ENCODE measurements at regions not wholly inside any gene's neighbourhood (a gene's known extent, or its start where the extent isn't known, plus 50 kb on each side); places are given as distances from the start of the nearest gene placed in this dataset.

DNA sequence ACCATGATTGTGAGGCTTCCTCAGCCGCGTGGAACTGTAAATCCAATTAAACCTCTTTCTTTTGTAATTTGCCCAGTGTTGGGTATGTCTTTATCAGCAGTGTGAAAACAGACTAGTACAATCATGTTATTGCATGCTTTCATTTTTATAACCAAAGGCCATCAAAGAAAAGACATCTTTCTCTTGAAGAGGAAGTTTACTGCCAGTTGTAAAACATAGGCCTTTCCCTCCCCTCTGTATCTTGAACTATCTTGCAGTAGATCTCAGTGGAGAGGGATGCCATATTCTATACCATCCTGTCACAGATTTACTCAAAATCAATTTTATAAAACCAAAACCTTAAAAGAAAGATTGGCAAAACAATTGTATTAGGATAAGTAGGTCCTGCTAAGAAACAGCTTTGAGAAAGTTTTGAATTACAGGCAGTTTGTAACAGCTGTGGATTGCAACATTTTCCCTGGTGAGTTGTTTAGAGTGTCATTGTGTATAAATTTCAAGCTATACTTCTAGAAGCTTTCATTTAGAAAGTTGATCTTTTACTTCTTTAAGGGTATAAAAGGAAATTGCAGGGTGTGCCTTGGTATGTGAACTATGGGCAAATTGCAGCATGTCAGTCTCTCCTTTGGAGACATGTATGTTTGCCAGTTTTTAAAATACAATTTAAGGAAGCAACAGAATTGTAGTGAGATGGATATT lies 128.0 kb downstream of the ATP23 start:
- peak; percentile 71 for DNase-seq (ENCODE audit: low read depth)
- TF ChIP-seq, protein P1, sequence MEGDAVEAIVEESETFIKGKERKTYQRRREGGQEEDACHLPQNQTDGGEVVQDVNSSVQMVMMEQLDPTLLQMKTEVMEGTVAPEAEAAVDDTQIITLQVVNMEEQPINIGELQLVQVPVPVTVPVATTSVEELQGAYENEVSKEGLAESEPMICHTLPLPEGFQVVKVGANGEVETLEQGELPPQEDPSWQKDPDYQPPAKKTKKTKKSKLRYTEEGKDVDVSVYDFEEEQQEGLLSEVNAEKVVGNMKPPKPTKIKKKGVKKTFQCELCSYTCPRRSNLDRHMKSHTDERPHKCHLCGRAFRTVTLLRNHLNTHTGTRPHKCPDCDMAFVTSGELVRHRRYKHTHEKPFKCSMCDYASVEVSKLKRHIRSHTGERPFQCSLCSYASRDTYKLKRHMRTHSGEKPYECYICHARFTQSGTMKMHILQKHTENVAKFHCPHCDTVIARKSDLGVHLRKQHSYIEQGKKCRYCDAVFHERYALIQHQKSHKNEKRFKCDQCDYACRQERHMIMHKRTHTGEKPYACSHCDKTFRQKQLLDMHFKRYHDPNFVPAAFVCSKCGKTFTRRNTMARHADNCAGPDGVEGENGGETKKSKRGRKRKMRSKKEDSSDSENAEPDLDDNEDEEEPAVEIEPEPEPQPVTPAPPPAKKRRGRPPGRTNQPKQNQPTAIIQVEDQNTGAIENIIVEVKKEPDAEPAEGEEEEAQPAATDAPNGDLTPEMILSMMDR (conservative IDR thresholded peaks at IDR 0.05; ENCODE audit: low read depth, low read length): no peak
- H3K4me3 ChIP-seq (ENCODE audit: low read depth, low read length): no peak overlapping the region

DNA sequence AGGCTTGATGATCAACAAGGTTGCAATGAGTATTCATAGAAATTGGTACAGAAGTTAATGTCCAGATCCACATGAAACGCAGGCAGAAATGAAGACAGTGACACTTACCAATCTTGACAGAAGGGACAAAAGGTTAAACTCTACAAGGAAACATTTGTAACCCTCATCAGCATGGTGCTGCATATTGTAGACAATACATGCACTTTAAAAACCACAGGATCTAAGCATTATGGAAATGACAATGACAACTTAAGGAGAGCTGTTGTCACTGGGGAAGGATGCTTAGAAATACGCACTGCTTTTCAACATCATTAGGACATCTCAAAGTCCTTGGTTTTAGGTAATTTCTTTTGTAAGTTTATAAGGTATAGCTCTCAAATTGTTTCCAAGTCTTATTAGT lies 130.6 kb downstream of the ATP23 start:
- TF ChIP-seq, protein P1 (conservative IDR thresholded peaks at IDR 0.05; ENCODE audit: low read depth, low read length): no peak
- no peak overlapping the region for H3K4me3 ChIP-seq (ENCODE audit: low read depth, low read length)
- DNase-seq (ENCODE audit: low read depth): no peak

- no peak for DNase-seq (ENCODE audit: low read depth)
- TF ChIP-seq, protein P1 (conservative IDR thresholded peaks at IDR 0.05; ENCODE audit: low read depth, low read length): no peak
- H3K4me3 ChIP-seq (ENCODE audit: low read depth, low read length): no peak overlapping the region
These were observed 132.9 kb downstream of the ATP23 start for GRCh38 chr12:58074259-58074658.

GRCh38 chr12:58079806-58080205 lies 138.4 kb downstream of the ATP23 start:
- TF ChIP-seq, protein P1 (conservative IDR thresholded peaks at IDR 0.05; ENCODE audit: low read depth, low read length): no peak
- no peak for DNase-seq (ENCODE audit: low read depth)
- no peak overlapping the region for H3K4me3 ChIP-seq (ENCODE audit: low read depth, low read length)

GRCh38 chr12:58081488-58081887 lies 140.1 kb downstream of the ATP23 start:
- H3K4me3 ChIP-seq (ENCODE audit: low read depth, low read length): no peak overlapping the region
- no peak for DNase-seq (ENCODE audit: low read depth)
- TF ChIP-seq, protein P1 (conservative IDR thresholded peaks at IDR 0.05; ENCODE audit: low read depth, low read length): no peak

- TF ChIP-seq, protein P1 (conservative IDR thresholded peaks at IDR 0.05; ENCODE audit: low read depth, low read length): no peak
- no peak for DNase-seq (ENCODE audit: low read depth)
- H3K4me3 ChIP-seq (ENCODE audit: low read depth, low read length): no peak overlapping the region
These were observed 141.6 kb downstream of the ATP23 start for GRCh38 chr12:58082996-58083395.

GRCh38 chr12:58086006-58086405 lies 144.6 kb downstream of the ATP23 start:
- TF ChIP-seq, protein P1 (conservative IDR thresholded peaks at IDR 0.05; ENCODE audit: low read depth, low read length): no peak
- DNase-seq (ENCODE audit: low read depth): peak; percentile 17
- H3K4me3 ChIP-seq (ENCODE audit: low read depth, low read length): no peak overlapping the region
